22Rv1 (cell line): ENCODE measurements at regions not wholly inside any gene's neighbourhood (a gene's known extent, or its start where the extent isn't known, plus 50 kb on each side); places are given as distances from the start of the nearest gene placed in this dataset.
"Not testable (repeated sequence)": the region's sequence is repeated elsewhere in the genome, so short reads cannot be mapped to it uniquely, and the experiment has no call there.

Source experiments
- ZFX ChIP-seq: fragments of 450-650 bp; IDR thresholded peaks from 2 replicates; pipeline ENCODE4 v1.6.1; 2017; ENCODE audit warnings: antibody characterized with exemption, borderline replicate concordance
- TF ChIP-seq, protein P1 (sequence below): fragments of 450-650 bp; IDR thresholded peaks from 2 replicates; pipeline ENCODE4 v1.5.1; 2017; ENCODE audit warnings: mild to moderate bottlenecking

DNA sequence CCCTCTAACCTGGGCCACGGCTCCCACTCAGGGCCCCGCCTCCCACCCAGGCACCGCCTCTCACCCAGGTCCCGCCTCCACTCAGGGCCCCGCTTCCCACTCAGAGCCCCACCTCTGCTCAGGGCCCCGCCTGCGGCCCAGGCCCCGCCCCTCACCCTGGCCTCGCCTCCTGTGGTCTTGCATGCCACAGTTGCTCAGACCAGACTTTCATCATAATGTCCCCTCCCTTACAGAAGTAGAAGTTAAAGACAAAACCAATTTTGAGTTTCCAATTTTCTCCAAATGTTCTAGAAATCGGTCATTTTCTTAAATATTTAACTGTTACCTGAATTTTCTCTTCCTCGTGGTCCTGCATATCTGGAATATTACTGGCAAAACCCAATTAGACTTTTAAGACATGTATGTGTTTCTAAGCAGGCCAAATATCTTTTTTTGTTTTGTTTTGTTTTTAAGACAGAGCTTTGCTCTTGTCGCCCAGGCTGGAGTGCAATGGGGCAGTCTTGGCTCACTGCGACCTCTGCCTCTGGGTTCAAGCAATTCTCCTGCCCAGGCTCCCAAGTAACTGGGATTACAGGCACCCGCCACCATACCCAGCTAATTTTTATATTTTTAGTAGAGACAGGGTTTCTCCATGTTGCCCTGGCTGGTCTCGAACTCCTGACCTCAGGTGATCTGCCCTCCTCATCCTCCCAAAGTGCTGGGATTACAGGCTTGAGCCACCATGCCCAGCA, 102.8 kb downstream of the FAM53A start:
- TF ChIP-seq, protein P1, sequence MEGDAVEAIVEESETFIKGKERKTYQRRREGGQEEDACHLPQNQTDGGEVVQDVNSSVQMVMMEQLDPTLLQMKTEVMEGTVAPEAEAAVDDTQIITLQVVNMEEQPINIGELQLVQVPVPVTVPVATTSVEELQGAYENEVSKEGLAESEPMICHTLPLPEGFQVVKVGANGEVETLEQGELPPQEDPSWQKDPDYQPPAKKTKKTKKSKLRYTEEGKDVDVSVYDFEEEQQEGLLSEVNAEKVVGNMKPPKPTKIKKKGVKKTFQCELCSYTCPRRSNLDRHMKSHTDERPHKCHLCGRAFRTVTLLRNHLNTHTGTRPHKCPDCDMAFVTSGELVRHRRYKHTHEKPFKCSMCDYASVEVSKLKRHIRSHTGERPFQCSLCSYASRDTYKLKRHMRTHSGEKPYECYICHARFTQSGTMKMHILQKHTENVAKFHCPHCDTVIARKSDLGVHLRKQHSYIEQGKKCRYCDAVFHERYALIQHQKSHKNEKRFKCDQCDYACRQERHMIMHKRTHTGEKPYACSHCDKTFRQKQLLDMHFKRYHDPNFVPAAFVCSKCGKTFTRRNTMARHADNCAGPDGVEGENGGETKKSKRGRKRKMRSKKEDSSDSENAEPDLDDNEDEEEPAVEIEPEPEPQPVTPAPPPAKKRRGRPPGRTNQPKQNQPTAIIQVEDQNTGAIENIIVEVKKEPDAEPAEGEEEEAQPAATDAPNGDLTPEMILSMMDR, result not testable (repeated sequence)
- TF ChIP-seq ZFX, result not testable (repeated sequence)
